ENCODE measurements at regions not wholly inside any gene's neighbourhood (a gene's known extent, or its start where the extent isn't known, plus 50 kb on each side); places are given as distances from the start of the nearest gene placed in this dataset.

- Histone ChIP-seq H4K20me1 (ENCODE audit: control insufficient read depth, extremely low read depth, insufficient read depth, low read length) (no peaks in the 10 kb centered on the region), H3K79me2 (ENCODE audit: control insufficient read depth, insufficient read depth, low read length) (no peaks in the 10 kb centered on the region), H3K36me3 (ENCODE audit: control insufficient read depth in 2 of 2, extremely low read depth in 1 of 2, insufficient read depth in 2 of 2, low read length in 2 of 2) (no peaks in the 10 kb centered on the region), H2AFZ (ENCODE audit: control insufficient read depth, low read length) (no peak overlapping the region), H3K27me3 (ENCODE audit: control insufficient read depth, extremely low read depth, insufficient read depth, low read length) (no peaks in the 10 kb centered on the region), H3K9ac (ENCODE audit: control insufficient read depth, extremely low read depth, insufficient read depth, low read length) (no peak overlapping the region), H3K4me1 (ENCODE audit: control insufficient read depth, extremely low read depth, insufficient read depth, low read length) (peaks cover 3% of the 10 kb centered on the region), H3K4me2 (ENCODE audit: control insufficient read depth, extremely low read depth, insufficient read depth, low read depth, low read length) (no peak overlapping the region), H3K4me3 (ENCODE audit: control insufficient read depth in 2 of 3, extremely low read depth in 1 of 3, insufficient read depth in 2 of 3, low read depth in 1 of 3, low read length in 3 of 3) (no peak overlapping the region), H3K27ac (ENCODE audit: control insufficient read depth, insufficient read depth, low read length) (no peak overlapping the region), H3K9me3 (ENCODE audit: control insufficient read depth, low read depth, low read length) (no peaks in the 10 kb centered on the region), H3K9me1 (ENCODE audit: control insufficient read depth, extremely low read depth, insufficient read depth, low read length) (no peaks in the 10 kb centered on the region)
- no peak for FAIRE-seq
- no peak for DNase-seq (ENCODE audit: low read depth, low spot score)
- TF ChIP-seq EZH2 (IDR thresholded peaks at IDR 0.05; ENCODE audit: low read length), result no peak
- TF ChIP-seq CTCF (optimal IDR thresholded peaks at IDR 0.05 in 1 of 3, IDR thresholded peaks at IDR 0.05 in 1 of 3, conservative IDR thresholded peaks at IDR 0.05 in 1 of 3; ENCODE audit: extremely low read depth in 1 of 3, insufficient read depth in 2 of 3, low read length in 3 of 3), result no peak
- dilution Hi-C loops (cut with MboI; ENCODE audit: extremely low pct_ligation_motif_present, low sequenced_read_pairs), result loop anchor here (10.0 kb wide), 1 partner anchor 56 kb away; no protein-coding TSS in a partner anchor
Observed at GRCh38 chr10:60498985-60499384, 109.3 kb upstream of the ANK3 start.

- H2AFZ ChIP-seq (ENCODE audit: control insufficient read depth, low read length), result no peak overlapping the region
- no peaks in the 10 kb centered on the region for H3K79me2 ChIP-seq (ENCODE audit: control insufficient read depth, insufficient read depth, low read length)
- dilution Hi-C loops (cut with MboI; ENCODE audit: extremely low pct_ligation_motif_present, low sequenced_read_pairs), result loop anchor here (10.0 kb wide), 1 partner anchor 57 kb away; no protein-coding TSS in a partner anchor
- no peaks in the 10 kb centered on the region for H3K9me3 ChIP-seq (ENCODE audit: control insufficient read depth, low read depth, low read length)
- no peak overlapping the region for H3K4me3 ChIP-seq (ENCODE audit: control insufficient read depth in 2 of 3, extremely low read depth in 1 of 3, insufficient read depth in 2 of 3, low read depth in 1 of 3, low read length in 3 of 3)
- no peak for TF ChIP-seq EZH2 (IDR thresholded peaks at IDR 0.05; ENCODE audit: low read length)
- no peak for TF ChIP-seq CTCF (optimal IDR thresholded peaks at IDR 0.05 in 1 of 3, IDR thresholded peaks at IDR 0.05 in 1 of 3, conservative IDR thresholded peaks at IDR 0.05 in 1 of 3; ENCODE audit: extremely low read depth in 1 of 3, insufficient read depth in 2 of 3, low read length in 3 of 3)
- DNase-seq (ENCODE audit: low read depth, low spot score), result no peak
- H3K4me2 ChIP-seq (ENCODE audit: control insufficient read depth, extremely low read depth, insufficient read depth, low read depth, low read length), result no peak overlapping the region
- peaks cover 3% of the 10 kb centered on the region for H3K4me1 ChIP-seq (ENCODE audit: control insufficient read depth, extremely low read depth, insufficient read depth, low read length)
- H3K27ac ChIP-seq (ENCODE audit: control insufficient read depth, insufficient read depth, low read length), result no peak overlapping the region
- H3K9me1 ChIP-seq (ENCODE audit: control insufficient read depth, extremely low read depth, insufficient read depth, low read length), result no peaks in the 10 kb centered on the region
- no peaks in the 10 kb centered on the region for H3K36me3 ChIP-seq (ENCODE audit: control insufficient read depth in 2 of 2, extremely low read depth in 1 of 2, insufficient read depth in 2 of 2, low read length in 2 of 2)
- no peak for FAIRE-seq
- no peaks in the 10 kb centered on the region for H4K20me1 ChIP-seq (ENCODE audit: control insufficient read depth, extremely low read depth, insufficient read depth, low read length)
- no peaks in the 10 kb centered on the region for H3K27me3 ChIP-seq (ENCODE audit: control insufficient read depth, extremely low read depth, insufficient read depth, low read length)
- H3K9ac ChIP-seq (ENCODE audit: control insufficient read depth, extremely low read depth, insufficient read depth, low read length), result no peak overlapping the region
Observed at GRCh38 chr10:60497364-60497763, 107.7 kb upstream of the ANK3 start.
